H1 (cell line): ENCODE measurements at regions not wholly inside any gene's neighbourhood (a gene's known extent, or its start where the extent isn't known, plus 50 kb on each side); places are given as distances from the start of the nearest gene placed in this dataset.

Source experiments
- CTCF ChIA-PET: fragments of 300-600 bp; sonication (Branson Sonifier 250); formaldehyde crosslinking; loops from one replicate; lab custom pipeline; 2021; ENCODE audit not compliant: partially characterized antibody; lab: Charles Lee
- POLR2A ChIA-PET: fragments of 300-600 bp; sonication (Branson Sonifier 250); formaldehyde crosslinking; loops from one replicate; lab custom pipeline; 2021; ENCODE audit warnings: inconsistent platforms; ENCODE audit not compliant: partially characterized antibody; lab: Charles Lee
- DNase-seq, 2 experiments: peaks; one replicate each; pipeline versions ENCODE4 v3.0.0 to v3.0.0-alpha.2; 2010 to 2022; ENCODE audit warnings: low spot score in 2 of 2, low read depth in 1 of 2, mixed read lengths in 1 of 2
- FAIRE-seq: peaks from 2 replicates; lab custom pipeline; 2011; peaks lifted over from hg19 to GRCh38; lab: Jason Lieb, UNC
- H2AFZ ChIP-seq: 2 replicates; pipeline ENCODE4 v1.8.1; 2012; ENCODE audit warnings: low read length, inconsistent platforms
- H2AK5ac ChIP-seq: 2 replicates; pipeline ENCODE4 v1.6.1; 2013; ENCODE audit warnings: low read depth, low read length
- H2BK120ac ChIP-seq: replicated peaks from 2 replicates; pipeline ENCODE3; 2013; ENCODE audit warnings: low read depth, low read length, inconsistent platforms
- H2BK12ac ChIP-seq: 2 replicates; pipeline ENCODE4 v1.6.1; 2013; ENCODE audit warnings: low read depth, low read length
- H2BK15ac ChIP-seq: 2 replicates; pipeline ENCODE4 v1.6.1; 2013; ENCODE audit warnings: low read length
- H2BK20ac ChIP-seq: 2 replicates; pipeline ENCODE4 v1.6.1; 2013; ENCODE audit warnings: low read length
- H2BK5ac ChIP-seq: 2 replicates; pipeline ENCODE4 v1.6.1; 2013; ENCODE audit warnings: low read depth, low read length
- H3K14ac ChIP-seq: 2 replicates; pipeline ENCODE4 v1.6.1; 2013; ENCODE audit warnings: inconsistent platforms; ENCODE audit not compliant: insufficient read length
- H3K18ac ChIP-seq: 2 replicates; pipeline ENCODE4 v1.6.1; 2013; ENCODE audit warnings: low read length; ENCODE audit errors: extremely low read depth
- H3K23ac ChIP-seq: 2 replicates; pipeline ENCODE4 v1.6.1; 2013; ENCODE audit warnings: inconsistent platforms; ENCODE audit not compliant: insufficient read length
- H3K23me2 ChIP-seq: 2 replicates; pipeline ENCODE4 v1.6.1; 2013; ENCODE audit warnings: low read depth, low read length
- H3K27ac ChIP-seq: 2 replicates; pipeline ENCODE4 v1.6.1; 2011; ENCODE audit warnings: low read depth, low read length, inconsistent platforms
- H3K27me3 ChIP-seq, 4 experiments: replicated peaks in 1 of 4; 1 replicate in 1 of 4; 2 replicates in 3 of 4; pipeline versions ENCODE4 v1.6.1 to v1.8.1; 2011 to 2013; ENCODE audit warnings: low read length in 3 of 4, mild to moderate bottlenecking in 3 of 4, inconsistent platforms in 2 of 4, mixed read lengths in 2 of 4, moderate library complexity in 1 of 4; ENCODE audit not compliant: control insufficient read depth in 3 of 4, insufficient read depth in 3 of 4; ENCODE audit errors: extremely low read depth in 1 of 4
- H3K36me3 ChIP-seq, 4 experiments: 2 replicates each; pipeline versions ENCODE4 v1.6.1 to v1.8.1; 2011 to 2013; ENCODE audit warnings: mild to moderate bottlenecking in 4 of 4, low read length in 3 of 4, moderate library complexity in 2 of 4, control low read depth in 1 of 4, inconsistent platforms in 1 of 4; ENCODE audit not compliant: insufficient read depth in 4 of 4, control insufficient read depth in 2 of 4
- H3K4ac ChIP-seq: replicated peaks from 2 replicates; pipeline ENCODE3; 2013; ENCODE audit warnings: low read length, low read depth, mixed read lengths, inconsistent platforms; ENCODE audit not compliant: insufficient read length
- H3K4me1 ChIP-seq, 4 experiments: replicated peaks in 1 of 4; 1 replicate in 1 of 4; 2 replicates in 3 of 4; pipeline versions ENCODE4 v1.6.1 to v1.8.1; 2011 to 2013; ENCODE audit warnings: low read length in 3 of 4, inconsistent platforms in 2 of 4, mixed read lengths in 1 of 4; ENCODE audit not compliant: insufficient read depth in 4 of 4, control insufficient read depth in 3 of 4
- H3K4me2 ChIP-seq, 2 experiments: 2 replicates each; pipeline versions ENCODE4 v1.6.1 to v1.8.1; 2011 to 2013; ENCODE audit warnings: low read depth in 2 of 2, low read length in 2 of 2, control low read depth in 1 of 2, inconsistent platforms in 1 of 2, mild to moderate bottlenecking in 1 of 2; ENCODE audit not compliant: insufficient read depth in 1 of 2
- H3K4me3 ChIP-seq, 4 experiments: fragments of 200-600, 300-600 bp in 1 of 4; sonication (generic), shearing (Covaris generic), sonication (Bioruptor Twin) in 1 of 4; 2 replicates each; pipeline versions ENCODE4 v1.5.1 to v1.8.1; 2011 to 2016; ENCODE audit warnings: low read length in 4 of 4, low read depth in 3 of 4, control low read depth in 2 of 4, inconsistent platforms in 2 of 4, mild to moderate bottlenecking in 2 of 4, mixed read lengths in 1 of 4, moderate library complexity in 1 of 4; ENCODE audit not compliant: insufficient read depth in 2 of 4; ENCODE audit errors: extremely low read depth in 1 of 4
- H3K56ac ChIP-seq: replicated peaks from 2 replicates; pipeline ENCODE3; 2013; ENCODE audit warnings: low read depth, mild to moderate bottlenecking, mixed read lengths, low read length, inconsistent platforms; ENCODE audit not compliant: insufficient read length
- H3K79me1 ChIP-seq: 2 replicates; pipeline ENCODE4 v1.6.1; 2013; ENCODE audit warnings: low read depth, low read length, control low read depth
- H3K79me2 ChIP-seq, 2 experiments: 2 replicates each; pipeline versions ENCODE4 v1.6.1 to v1.8.1; 2012 to 2013; ENCODE audit warnings: low read length in 2 of 2, mild to moderate bottlenecking in 2 of 2, inconsistent platforms in 1 of 2; ENCODE audit not compliant: insufficient read depth in 2 of 2, control insufficient read depth in 1 of 2
- H3K9ac ChIP-seq, 4 experiments: replicated peaks in 1 of 4; 1 replicate in 1 of 4; 2 replicates in 3 of 4; pipeline versions ENCODE4 v1.6.1 to v1.8.1; 2011 to 2013; ENCODE audit warnings: low read depth in 3 of 4, low read length in 3 of 4, control low read depth in 2 of 4, mild to moderate bottlenecking in 2 of 4, moderate library complexity in 2 of 4, inconsistent platforms in 1 of 4; ENCODE audit errors: extremely low read depth in 1 of 4
- H3K9me3 ChIP-seq, 2 experiments: 2 replicates each; pipeline versions ENCODE4 v1.6.1 to v1.8.1; 2012 to 2013; ENCODE audit warnings: mild to moderate bottlenecking in 2 of 2, moderate library complexity in 2 of 2, control low read depth in 1 of 2, inconsistent platforms in 1 of 2, low read depth in 1 of 2, low read length in 1 of 2, mixed read lengths in 1 of 2; ENCODE audit not compliant: insufficient read depth in 2 of 2
- H4K20me1 ChIP-seq, 2 experiments: replicated peaks in 1 of 2; 2 replicates each; pipeline versions ENCODE3 to v1.8.1; 2011 to 2013; ENCODE audit warnings: inconsistent platforms in 2 of 2, low read length in 2 of 2, mild to moderate bottlenecking in 1 of 2; ENCODE audit not compliant: insufficient read depth in 2 of 2, control insufficient read depth in 1 of 2
- H4K5ac ChIP-seq: 2 replicates; pipeline ENCODE4 v1.6.1; 2013; ENCODE audit warnings: low read length, low read depth, mixed read lengths, inconsistent platforms; ENCODE audit not compliant: insufficient read length
- H4K8ac ChIP-seq: 2 replicates; pipeline ENCODE4 v1.8.0; 2013; ENCODE audit warnings: mild to moderate bottlenecking, moderate library complexity, low read length, inconsistent platforms; ENCODE audit not compliant: insufficient read depth; ENCODE audit errors: extremely low read depth
- H4K91ac ChIP-seq: replicated peaks from 2 replicates; pipeline ENCODE3; 2013; ENCODE audit warnings: low read length, mixed read lengths, inconsistent platforms; ENCODE audit not compliant: insufficient read length
- BCL11A ChIP-seq, 2 experiments: IDR thresholded peaks; one replicate each; pipeline ENCODE4 v1.6.1; 2011; ENCODE audit warnings: low read depth in 2 of 2, low read length in 2 of 2, mild to moderate bottlenecking in 2 of 2
- BRCA1 ChIP-seq: IDR thresholded peaks from 2 replicates; pipeline ENCODE4 v1.6.1; 2012; ENCODE audit warnings: low read depth, low read length, improper control_type of control experiment
- CBX5 ChIP-seq: fragments of 300-800, 300-1000 bp; sonication (generic); IDR thresholded peaks from 2 replicates; pipeline ENCODE4 v1.7.1; 2016; ENCODE audit warnings: antibody characterized with exemption, low read length, low read depth
- CHD1 ChIP-seq: IDR thresholded peaks from 2 replicates; pipeline ENCODE4 v1.6.1; 2012; ENCODE audit warnings: low read depth, low read length, improper control_type of control experiment
- CTBP2 ChIP-seq: IDR thresholded peaks from 2 replicates; pipeline ENCODE4 v1.7.0; 2011; ENCODE audit warnings: borderline replicate concordance, mild to moderate bottlenecking, moderate library complexity, mixed read lengths, low read length; ENCODE audit not compliant: insufficient read depth, insufficient read length
- HDAC2 ChIP-seq, 2 experiments: fragments of 300-600 bp in 1 of 2; sonication (generic) in 1 of 2; IDR thresholded peaks; 2 replicates each; pipeline ENCODE4 v1.6.1; 2011 to 2012; ENCODE audit warnings: low read depth in 2 of 2, low read length in 2 of 2, mild to moderate bottlenecking in 2 of 2, moderate library complexity in 2 of 2, borderline replicate concordance in 1 of 2, inconsistent platforms in 1 of 2
- KDM4A ChIP-seq: IDR thresholded peaks from one replicate; pipeline ENCODE4 v1.7.1; 2012; ENCODE audit warnings: low read depth, mild to moderate bottlenecking, moderate library complexity, low read length, inconsistent platforms; ENCODE audit not compliant: severe bottlenecking
- KDM5A ChIP-seq: fragments of 200-600 bp; IDR thresholded peaks from 2 replicates; pipeline ENCODE4 v1.7.1; 2012; ENCODE audit warnings: mild to moderate bottlenecking, low read length, inconsistent platforms, mixed read lengths
- NANOG ChIP-seq: IDR thresholded peaks from 2 replicates; pipeline ENCODE4 v1.6.1; 2011; ENCODE audit warnings: low read length, low read depth, mild to moderate bottlenecking, inconsistent platforms; ENCODE audit not compliant: insufficient read depth, poor library complexity, severe bottlenecking
- NRF1 ChIP-seq: IDR thresholded peaks from 2 replicates; pipeline ENCODE4 v1.6.1; 2011; ENCODE audit warnings: mild to moderate bottlenecking, low read depth, low read length, improper control_type of control experiment
- PHF8 ChIP-seq: fragments of 200-600 bp; sonication (generic); conservative IDR thresholded peaks from 2 replicates; pipeline ENCODE4 v1.7.1; 2012; ENCODE audit warnings: low read depth, mild to moderate bottlenecking, inconsistent platforms, low read length, moderate library complexity
- RBBP5 ChIP-seq: IDR thresholded peaks from 2 replicates; pipeline ENCODE4 v1.7.1; 2012; ENCODE audit warnings: low read depth, mild to moderate bottlenecking, inconsistent platforms, low read length, moderate library complexity, borderline replicate concordance
- SIX5 ChIP-seq: IDR thresholded peaks from 2 replicates; pipeline ENCODE4 v1.6.1; 2011; ENCODE audit warnings: mild to moderate bottlenecking, low read depth, low read length
- WGBS, 2 experiments: shearing (Covaris generic) in 1 of 2; methylation state at CpG; one replicate each; pipeline versions ENCODE4 v1.1.6 to v1.1.7; 2013 to 2015; ENCODE audit warnings: low lambda C conversion rate in 2 of 2, mixed read lengths in 2 of 2, inconsistent platforms in 1 of 2, low coverage in 1 of 2, missing lambda C conversion rate in 1 of 2; ENCODE audit not compliant: insufficient replicate concordance in 2 of 2, insufficient coverage in 1 of 2, insufficient read length in 1 of 2; ENCODE audit errors: extremely low coverage in 1 of 2, missing lambda C conversion rate in 1 of 2; 5-methylcytosine and 5-hydroxymethylcytosine counted together
- TF ChIP-seq, protein P1 (sequence below): IDR thresholded peaks from 2 replicates; pipeline ENCODE4 v1.6.1; 2011; ENCODE audit warnings: low read depth, mild to moderate bottlenecking, low read length; ENCODE audit not compliant: insufficient read depth

DNA sequence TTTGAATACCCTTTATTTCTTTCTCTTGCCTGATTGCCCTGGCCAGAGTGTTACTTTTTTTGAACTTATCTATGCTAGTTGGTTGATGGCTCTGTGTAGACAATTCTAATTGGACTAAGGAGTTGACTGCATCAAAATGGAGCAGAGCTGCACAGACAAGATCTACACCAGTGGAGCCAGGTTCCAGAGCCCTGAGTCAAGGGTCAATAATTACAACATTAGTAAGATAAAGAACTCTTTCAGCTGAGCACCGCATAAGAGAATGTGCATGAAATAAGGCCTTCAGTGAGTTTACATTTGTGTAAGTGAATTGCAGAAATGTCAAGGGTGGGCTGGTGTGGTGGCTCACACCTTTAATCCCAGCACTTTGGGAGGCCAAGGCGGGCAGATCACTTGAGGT is 599.7 kb upstream of the TENM3 start:
- H3K79me1 ChIP-seq: no peaks in the 10 kb centered on the region
- POLR2A ChIA-PET: no interaction called here
- H3K18ac ChIP-seq: no peak overlapping the region

More for the DNA sequence above, 599.7 kb upstream of the TENM3 start:
- Histone ChIP-seq H3K14ac (no peak overlapping the region), H3K4me3 (no peak overlapping the region), H2AFZ (no peak overlapping the region), H3K4me2 (no peak overlapping the region), H3K27ac (no peak overlapping the region), H2BK5ac (no peak overlapping the region), H2BK120ac (no peak overlapping the region), H3K79me2 (no peaks in the 10 kb centered on the region), H4K8ac (no peak overlapping the region), H2BK20ac (no peak overlapping the region), H2BK12ac (no peak overlapping the region), H3K56ac (no peak overlapping the region), H3K9ac (no peak overlapping the region), H2BK15ac (no peak overlapping the region), H3K23ac (no peak overlapping the region), H3K36me3 (no peaks in the 10 kb centered on the region), H3K9me3 (no peaks in the 10 kb centered on the region), H4K5ac (no peak overlapping the region), H3K23me2 (no peaks in the 10 kb centered on the region), H3K4ac (no peak overlapping the region), H3K27me3 (no peaks in the 10 kb centered on the region), H3K4me1 (no peaks in the 10 kb centered on the region), H4K91ac (no peak overlapping the region), H4K20me1 (no peaks in the 10 kb centered on the region), H2AK5ac (no peak overlapping the region)
- CTCF ChIA-PET: interaction anchor here (0.6 kb wide), 1 partner anchor 172 kb away, joined by 3 read pairs; no protein-coding TSS in a partner anchor
- no peak for DNase-seq
- WGBS, 2 experiments: 94% methylated on average over 2 of the region's 2 CpGs; no CpG with 5 or more reads in 1 of the 2 experiments
- FAIRE-seq: no peak
- no peak for TF ChIP-seq BCL11A (IDR thresholded peaks at IDR 0.05; ENCODE audit: low read depth in 2 of 2, low read length in 2 of 2)
- no peak for TF ChIP-seq CHD1
- TF ChIP-seq CTBP2: no peak
- TF ChIP-seq NRF1: no peak
- no peak for TF ChIP-seq KDM5A
- no peak for TF ChIP-seq BRCA1
- no peak for TF ChIP-seq NANOG
- TF ChIP-seq HDAC2 (IDR thresholded peaks at IDR 0.05; ENCODE audit: borderline replicate concordance in 1 of 2, low read depth in 2 of 2, low read length in 2 of 2): no peak
- TF ChIP-seq PHF8: no peak
- TF ChIP-seq CBX5: no peak
- no peak for TF ChIP-seq KDM4A
- no peak for TF ChIP-seq RBBP5
- TF ChIP-seq, protein P1, sequence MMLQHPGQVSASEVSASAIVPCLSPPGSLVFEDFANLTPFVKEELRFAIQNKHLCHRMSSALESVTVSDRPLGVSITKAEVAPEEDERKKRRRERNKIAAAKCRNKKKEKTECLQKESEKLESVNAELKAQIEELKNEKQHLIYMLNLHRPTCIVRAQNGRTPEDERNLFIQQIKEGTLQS: no peak
- TF ChIP-seq SIX5: no peak
